Left ventricle myocardium superior (tissue), 1 donor: ENCODE measurements at regions not wholly inside any gene's neighbourhood (a gene's known extent, or its start where the extent isn't known, plus 50 kb on each side); places are given as distances from the start of the nearest gene placed in this dataset.

ENCODE experiments used
- ATAC-seq: fragments of 200-7000 bp; cut with Tn5 transposase; one replicate; pipeline ENCODE4 v1.9.1; 2020; ENCODE audit warnings: mild to moderate bottlenecking, moderate library complexity
- DNase-seq: peaks from one replicate; pipeline ENCODE4 v3.0.0-alpha.2; 2020
- intact Hi-C: fragments of 100-400 bp; cut with micrococcal nuclease; formaldehyde crosslinking; loops from one replicate; pipeline ENCODE4 v1.11.0; 2022
- donor health status: DM: no; HTN: yes; CAD: no; lungs with severe emphysema.

DNA sequence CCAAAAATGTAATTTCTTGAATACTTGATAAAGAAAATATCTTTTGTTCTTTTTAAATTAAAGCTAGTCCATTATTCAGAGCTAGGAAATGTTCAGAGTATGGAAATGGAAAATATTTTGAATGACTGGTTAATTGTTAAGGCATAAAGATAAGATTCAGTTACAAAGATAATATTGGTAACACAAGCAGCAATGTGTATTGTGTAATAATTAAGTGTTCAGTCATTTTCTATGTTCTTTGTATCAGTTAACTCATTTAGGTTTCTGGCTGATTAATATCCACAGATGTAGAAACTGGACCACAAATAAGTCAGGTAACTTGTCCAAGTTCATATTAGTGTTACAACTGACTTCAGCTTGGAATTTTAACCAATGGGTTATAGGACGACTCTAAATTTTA lies 442.2 kb upstream of the MANEA start:
- ATAC-seq (no peak), DNase-seq (no peak)
- intact Hi-C loops, result no loop called here

DNA sequence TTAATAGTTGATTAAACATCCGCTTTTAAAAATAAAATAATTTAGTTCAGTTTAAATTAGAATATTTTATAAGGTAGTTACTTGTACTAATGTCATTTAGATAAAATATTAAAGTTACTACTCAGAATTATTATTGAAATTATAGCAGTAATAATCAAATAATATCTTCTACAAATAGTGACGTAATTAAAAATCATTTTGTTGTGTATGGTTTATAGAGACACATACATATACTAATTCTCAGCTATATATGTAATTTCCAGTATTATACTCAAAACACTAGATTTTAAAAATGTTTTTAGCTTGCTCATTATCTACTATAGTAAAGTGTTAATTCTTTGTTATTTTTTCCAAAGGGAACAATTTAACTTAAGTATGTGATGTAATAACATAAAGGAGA lies 435.2 kb upstream of the MANEA start:
- ATAC-seq (no peak), DNase-seq (no peak)
- intact Hi-C loops, result no loop called here

DNA sequence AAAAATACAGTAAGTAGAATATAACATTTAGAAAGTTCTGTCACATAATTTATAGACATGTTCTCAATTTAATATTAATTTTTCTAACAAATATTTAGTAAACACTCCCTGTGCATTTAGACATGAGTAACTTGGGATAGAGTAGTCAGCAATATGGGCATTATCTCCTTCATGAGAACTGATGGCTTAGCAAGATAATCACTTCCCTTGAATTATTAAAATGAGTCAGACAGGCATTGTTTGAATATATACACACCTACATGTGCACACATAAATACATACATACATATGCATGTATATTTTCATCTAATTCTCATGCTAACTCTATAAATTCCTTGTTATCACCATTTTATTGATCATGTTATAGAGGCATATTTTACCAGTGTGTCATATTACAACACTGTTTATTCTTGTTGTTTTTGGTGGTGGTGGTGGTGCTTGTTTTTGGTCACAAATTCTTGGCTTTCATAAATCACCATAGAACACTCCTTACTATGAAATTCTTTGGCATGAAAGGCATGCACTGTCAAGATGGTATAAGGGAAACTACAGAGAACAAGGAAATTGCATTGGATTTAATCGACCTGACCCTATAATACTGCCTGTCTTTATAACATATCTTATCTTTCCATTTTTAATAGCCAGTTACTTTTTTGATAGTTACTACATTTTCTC lies 434.5 kb upstream of the MANEA start:
- ATAC-seq (no peak), DNase-seq (no peak)
- intact Hi-C loops, result no loop called here

DNA sequence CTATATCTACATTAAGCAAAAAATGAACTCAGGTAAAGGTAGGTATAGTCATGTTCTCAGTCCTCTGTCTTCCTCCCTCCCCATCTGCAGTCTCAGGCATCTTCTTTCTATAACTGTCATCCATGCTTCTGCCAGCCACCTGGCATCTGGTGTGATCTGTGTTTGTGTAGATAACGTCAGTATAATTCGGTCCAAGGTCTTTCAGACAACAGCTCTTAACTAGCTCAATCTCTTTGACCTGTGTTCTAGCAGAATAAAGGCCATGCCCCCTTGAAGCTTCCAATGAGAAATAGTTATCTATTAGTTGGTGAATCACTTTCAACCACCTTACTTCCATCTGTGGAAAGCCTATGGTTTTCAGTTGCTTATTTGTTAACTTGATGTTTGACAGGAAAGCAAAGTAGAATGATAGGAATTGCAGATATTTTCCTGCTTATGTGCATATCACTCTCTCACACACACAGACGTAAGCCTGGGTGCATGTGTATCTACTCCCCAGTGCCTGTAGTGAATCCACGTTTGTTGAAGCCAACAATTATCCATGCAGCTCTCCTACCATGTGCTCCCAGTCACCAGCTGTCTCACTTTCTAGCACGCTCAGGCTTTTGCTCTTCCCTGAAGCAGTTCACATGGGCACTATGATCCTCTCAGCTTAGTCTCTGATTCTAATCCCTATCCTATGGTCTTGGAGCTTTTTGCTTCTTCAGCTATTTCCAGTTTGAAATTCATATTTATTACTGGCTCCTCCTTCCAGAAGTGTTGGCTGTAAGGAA lies 433.7 kb upstream of the MANEA start:
- no peak for DNase-seq
- intact Hi-C loops, result no loop called here
- no peak for ATAC-seq

DNA sequence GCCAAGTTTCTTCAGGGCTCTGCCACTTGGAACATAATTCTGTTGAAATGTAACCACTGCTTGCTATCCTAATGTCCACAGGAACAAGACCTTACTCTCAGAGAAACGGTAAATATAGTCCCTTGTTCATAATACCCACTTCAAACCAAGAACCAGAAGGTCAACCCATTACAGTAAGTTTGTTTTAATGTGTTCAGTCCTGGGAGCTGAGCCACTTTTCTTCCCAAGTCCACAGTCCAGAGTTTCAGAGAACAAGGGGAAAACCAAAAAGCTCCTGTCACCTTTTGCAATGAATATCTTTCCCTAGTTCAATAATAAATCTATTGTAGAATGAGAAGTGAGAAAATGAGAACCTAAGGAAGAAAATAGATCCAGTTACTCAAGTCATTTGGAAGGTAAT lies 431.9 kb upstream of the MANEA start:
- intact Hi-C loops, result no loop called here
- DNase-seq (no peak), ATAC-seq (no peak)

DNA sequence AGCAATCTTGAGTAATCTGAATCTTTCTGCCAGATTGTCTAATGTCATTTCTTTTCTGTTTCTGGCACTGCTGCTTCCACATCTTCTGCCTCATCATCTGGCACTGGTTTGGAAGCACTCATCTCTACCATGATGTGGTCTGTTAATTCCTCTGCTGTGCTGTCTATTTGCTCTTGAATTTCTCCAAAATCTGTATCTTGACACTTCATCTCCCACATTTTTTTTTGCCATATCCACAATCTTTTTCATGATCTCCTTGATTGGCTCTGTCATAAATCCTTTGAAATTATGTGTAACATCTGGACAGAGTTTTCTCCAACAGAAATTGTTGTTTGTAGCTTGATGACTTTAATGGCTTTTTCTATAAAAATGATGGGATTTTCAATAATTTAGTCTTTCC lies 417.8 kb upstream of the MANEA start:
- DNase-seq (no peak), ATAC-seq (no peak)
- intact Hi-C loops, result no loop called here

DNA sequence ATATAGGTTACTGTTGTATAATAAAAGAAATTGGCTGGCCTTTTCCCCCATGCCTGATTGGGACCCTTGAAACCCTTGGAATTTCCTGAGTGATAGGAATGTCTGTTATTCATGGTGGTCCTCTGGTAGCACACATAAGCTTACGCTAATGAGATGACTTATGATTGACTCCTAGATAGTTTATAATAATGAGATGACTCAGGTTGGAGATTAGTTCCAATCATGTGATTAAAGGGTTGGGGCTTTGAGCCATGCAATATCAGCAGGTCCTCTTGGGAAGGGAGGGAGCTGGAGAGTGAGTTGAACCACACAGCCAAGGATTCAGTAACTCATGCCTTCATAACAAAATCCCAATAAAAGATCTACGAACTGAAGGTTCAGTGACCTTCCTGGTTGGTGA lies 407.6 kb upstream of the MANEA start:
- ATAC-seq (no peak), DNase-seq (no peak)
- intact Hi-C loops, result no loop called here

DNA sequence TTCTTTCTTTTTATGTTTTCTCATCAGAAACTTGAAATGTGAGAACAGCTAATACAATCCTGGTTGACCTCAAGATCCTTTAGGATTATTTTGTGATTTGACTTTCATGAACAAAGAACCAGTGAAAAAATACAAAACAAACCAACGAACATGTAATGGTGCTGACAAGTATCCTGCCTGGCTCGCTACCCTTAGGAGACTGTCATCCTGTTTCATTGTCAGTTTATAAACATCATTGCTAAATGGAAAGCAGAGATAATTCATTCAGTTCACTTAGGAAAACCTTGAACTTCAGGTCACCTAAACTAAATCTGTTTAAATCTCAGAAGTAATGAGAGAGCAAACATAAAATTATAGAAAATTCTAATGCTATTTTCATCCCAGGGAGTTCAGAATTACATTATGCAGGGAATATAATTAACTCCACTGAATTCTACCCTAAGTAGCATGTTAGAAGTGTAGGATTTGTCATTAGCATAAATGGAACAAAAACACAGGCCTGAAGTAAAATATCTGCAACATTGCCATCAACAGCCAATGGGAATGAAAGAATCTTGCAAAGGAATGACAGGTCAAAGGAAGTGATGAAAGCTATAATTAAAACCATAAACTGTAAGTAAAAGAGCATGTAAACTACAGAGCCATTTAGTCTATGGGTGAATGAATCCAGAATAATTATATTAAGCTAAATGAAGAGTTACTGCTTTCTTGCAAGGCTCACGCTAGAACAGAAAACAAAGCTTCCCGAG lies 401.2 kb upstream of the MANEA start:
- ATAC-seq (no peak), DNase-seq (no peak)
- intact Hi-C loops, result no loop called here

DNA sequence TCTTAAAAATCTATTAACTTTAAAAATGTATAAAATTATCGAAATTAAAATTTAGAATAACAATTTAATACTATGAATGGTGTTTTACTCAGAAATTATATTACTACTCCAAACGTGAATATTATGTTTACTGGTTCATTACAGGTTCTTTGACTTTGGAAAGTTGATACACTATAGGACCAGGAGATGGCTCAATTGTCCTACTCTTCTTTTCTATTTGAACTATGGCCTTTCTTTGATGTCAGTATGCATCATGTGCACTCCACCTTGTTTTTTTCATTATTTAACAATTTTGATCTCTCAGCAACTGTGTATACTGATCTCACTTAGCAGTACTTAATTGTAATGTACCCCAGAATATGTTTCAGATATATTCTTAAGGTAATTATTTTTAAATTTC lies 391.5 kb upstream of the MANEA start:
- DNase-seq (no peak), ATAC-seq (no peak)
- intact Hi-C loops, result no loop called here

DNA sequence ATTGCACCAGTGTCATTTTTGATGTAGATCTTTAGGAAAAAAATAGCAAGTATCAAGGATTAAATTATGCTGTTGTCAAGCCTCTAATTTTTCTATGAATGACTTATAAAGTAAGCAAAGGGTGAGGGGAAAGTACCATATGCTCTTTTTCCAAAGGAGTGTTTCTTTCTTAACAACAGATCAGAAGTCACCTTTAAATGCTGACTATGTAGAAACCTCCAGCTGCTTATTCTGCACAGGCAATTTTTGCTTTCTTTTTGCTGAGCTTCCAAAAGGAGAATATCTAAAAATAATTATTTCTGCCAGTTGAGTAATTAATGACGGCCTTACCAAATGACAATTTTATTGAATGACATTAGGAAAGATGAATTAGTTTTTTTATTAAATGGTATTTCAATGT lies 390.6 kb upstream of the MANEA start:
- intact Hi-C loops, result no loop called here
- DNase-seq (no peak), ATAC-seq (no peak)

DNA sequence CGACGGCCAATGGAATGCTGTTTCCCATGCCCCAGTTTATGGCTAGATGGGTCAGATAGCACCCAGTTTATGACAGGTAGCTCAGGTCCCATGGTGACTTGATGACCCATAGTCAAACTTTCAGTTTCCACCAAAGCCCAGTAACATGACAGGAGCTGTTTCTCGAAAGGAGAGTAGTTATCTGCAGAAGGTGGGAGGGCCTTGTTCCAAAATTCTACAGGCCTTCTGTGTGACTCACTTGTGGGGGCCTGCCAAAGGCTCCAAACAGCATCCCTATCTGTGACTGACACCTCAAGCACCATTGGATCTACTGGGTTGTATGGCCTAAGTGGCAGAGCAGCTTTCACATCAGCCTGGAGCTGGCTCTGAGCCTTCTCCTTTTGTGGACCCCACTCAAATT lies 379.7 kb upstream of the MANEA start:
- DNase-seq (no peak), ATAC-seq (no peak)
- intact Hi-C loops, result no loop called here

DNA sequence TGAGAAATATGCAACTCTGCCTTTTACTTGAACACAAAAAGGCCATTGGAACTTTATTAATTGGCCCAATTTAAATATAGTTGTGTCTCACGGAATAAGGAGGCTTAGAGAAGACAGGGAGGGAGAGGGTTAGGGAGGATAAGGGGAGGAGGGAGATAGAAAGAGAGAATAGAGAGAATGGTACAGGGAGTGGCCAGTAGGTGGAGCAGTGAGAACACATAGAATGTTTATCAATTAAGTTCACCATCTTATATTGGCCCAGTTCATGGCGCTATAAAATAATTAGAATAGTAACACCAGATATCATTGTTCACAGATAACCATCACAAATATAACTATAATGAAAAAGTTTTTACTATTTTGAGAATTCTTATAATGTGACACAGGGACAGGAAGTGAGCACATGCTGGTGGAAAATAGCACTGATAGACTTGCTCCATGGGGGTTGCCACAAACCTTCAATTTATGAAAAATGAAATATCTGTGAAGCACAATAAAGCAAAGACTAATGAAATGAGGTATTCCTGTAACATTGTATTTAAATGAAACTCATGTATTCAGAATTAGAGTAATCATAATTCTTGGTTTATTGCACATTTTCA lies 374.1 kb upstream of the MANEA start:
- DNase-seq, result no peak
- intact Hi-C loops, result no loop called here
- ATAC-seq, result no peak

DNA sequence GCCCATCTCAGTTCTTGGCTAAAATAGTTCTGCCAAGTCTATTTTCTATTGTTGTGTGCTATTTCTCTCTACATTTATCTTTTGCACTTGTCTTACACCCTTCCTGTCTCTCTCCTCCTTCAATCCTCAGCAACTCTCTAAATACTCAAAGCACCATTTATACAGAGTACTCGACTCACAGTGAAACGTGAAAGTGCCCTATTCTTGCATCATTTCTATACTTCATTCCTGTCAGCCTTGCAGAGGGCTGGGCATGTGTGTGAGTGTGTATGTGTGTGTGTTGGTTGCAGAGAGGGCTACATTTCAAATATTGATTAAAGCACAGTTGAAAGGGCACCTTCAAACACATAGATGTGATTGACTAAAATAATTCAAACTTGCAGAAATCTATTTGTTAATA lies 373.2 kb upstream of the MANEA start:
- no peak for ATAC-seq

DNA sequence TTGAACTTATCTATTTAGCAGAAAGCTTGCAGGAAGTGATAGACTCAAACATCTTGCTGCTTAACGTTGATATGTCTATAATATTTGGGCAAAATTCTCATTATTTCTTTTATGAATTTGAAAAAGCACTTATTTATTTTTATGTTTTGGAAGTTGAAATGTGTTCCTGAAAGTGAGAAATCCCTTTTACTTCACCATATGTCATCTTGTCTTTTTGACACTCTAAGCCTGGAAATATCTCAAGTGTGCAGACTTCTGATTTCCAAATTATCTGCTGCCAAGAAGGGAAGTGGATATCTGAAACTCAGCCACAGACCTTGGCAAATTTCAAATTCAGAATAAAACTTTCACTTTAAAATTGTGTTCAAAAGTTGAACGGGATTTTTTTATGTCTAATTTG lies 368.7 kb upstream of the MANEA start:
- ATAC-seq (no peak), DNase-seq (no peak)
- intact Hi-C loops, result no loop called here

More for the DNA sequence above, 373.2 kb upstream of the MANEA start:
- no peak for DNase-seq
- intact Hi-C loops, result no loop called here

DNA sequence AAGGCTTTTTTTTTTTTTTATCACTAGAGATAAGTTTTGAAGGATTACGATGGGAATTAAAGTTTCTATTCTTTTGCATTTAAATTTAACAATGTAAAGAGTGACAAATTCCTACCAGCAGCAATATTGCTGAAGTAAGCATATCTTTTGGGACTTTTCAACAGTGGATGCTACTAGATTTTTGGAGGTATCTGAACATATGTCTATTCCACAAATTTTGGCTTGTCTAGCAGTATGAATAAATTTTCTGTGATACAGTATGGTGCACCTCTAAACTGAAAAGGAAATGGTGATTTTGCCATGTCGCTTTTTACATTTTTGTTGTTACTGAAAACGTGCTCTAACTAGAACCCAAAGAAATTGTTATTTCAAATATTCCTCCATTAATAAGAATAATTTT lies 368.3 kb upstream of the MANEA start:
- ATAC-seq, result no peak
- intact Hi-C loops, result no loop called here
- no peak for DNase-seq

DNA sequence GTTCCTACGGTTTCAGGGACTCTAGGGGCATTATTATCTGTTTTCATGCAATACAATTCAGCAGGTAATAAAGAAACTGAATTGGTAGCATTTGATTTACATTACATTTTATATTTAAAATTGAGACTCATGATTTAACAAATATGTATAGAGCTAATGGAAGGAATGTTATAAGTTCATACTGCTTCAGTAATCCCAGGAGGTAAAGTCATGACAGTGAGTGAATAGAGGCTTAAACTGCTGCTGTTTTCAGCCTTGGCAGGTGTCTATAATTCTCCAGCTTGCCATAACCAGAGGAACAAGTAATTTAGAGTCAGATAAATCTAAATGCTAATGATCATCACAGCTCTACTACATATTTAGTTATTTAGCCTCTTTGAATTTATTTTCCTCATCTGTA lies 360.8 kb upstream of the MANEA start:
- no peak for DNase-seq
- intact Hi-C loops, result no loop called here
- no peak for ATAC-seq

DNA sequence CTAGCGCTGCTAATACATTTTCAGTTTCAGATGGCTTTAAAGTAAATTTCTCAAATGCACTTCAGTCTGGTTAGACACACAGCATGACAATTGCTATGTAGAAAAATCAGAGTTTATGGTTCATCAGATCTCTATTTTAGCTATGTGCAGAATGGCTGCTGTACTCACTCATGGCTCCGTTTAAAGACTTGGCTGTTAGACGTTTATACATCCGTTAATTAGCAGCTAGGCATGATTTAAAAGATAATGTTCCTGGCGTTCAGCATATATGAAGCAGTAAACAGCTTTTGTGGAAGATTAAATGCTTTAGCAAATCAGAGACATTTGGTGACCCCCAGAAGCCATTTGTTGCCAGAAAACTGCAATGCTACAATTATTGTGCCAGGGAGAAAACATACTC lies 350.0 kb upstream of the MANEA start:
- ATAC-seq (no peak), DNase-seq (no peak)
- intact Hi-C loops, result no loop called here

DNA sequence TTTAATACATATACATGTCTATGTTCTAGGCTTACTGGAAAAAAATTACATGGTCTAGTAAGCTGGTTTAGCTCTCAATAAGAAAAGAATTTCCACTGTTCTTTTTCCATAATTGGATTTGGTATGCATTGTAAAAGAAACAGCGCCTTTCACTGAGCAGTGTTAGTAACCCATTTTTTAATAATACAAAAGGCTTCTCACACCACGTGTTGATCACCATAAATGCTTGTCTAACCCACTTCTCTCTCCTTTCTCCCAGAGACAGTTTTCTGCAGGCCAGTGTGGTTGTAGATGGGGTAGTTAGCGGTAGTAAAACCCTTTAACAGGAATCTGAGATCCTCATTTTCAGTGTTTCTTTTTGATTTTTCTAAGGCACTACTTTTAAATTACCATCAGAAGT lies 348.7 kb upstream of the MANEA start:
- intact Hi-C loops, result no loop called here
- ATAC-seq, result no peak

DNA sequence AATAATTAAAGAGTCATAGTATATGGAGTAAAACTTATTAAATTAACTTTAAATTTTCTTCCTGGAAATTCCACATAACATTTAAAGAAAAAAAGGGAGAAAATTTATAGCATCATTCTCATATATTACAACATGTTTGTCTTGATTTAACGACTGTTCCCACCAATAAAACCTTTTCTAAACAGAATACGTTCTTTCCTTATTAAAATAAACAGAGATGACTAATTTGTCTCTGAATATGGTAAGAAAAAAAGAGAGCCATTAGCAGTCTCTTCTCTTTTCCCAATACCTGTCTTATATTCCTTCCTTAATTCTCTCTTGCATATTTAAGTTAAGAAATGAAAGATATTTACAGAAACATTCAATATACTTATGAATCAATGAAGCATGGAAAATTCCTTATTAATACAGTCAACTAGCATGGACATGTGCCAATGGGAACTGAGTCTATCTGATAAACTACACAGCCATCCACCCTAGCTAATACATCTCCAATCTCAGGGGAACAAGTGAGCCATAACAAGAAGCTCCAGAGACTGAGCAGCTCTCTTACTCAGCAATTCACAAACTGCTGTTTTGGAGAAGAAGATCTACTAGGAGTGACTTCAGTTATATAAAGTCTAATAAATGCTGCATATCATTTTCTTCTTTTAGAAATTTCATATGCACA lies 347.1 kb upstream of the MANEA start:
- DNase-seq, result no peak
- no peak for ATAC-seq
- intact Hi-C loops, result no loop called here

More for the DNA sequence above, 348.7 kb upstream of the MANEA start:
- DNase-seq, result no peak

DNA sequence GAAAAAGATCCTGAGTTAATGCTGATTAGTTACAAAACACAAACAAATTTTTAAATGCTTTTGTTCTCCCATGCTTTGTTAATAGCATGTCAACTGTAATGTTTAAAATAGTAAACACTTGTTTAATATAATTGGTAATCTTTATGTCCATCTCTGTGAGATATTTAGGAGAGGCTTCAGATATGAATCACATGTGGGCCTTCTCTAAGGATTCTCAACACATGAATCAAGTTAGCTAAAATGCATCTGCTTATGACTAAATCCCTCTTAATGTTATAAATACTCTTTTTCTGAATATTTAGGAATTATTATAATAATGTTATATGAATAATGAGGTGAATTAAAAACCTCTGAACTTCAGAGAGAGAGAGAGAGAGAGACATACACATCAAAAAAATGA lies 345.9 kb upstream of the MANEA start:
- ATAC-seq (no peak), DNase-seq (no peak)
- intact Hi-C loops, result no loop called here
